ENCODE measurements at regions not wholly inside any gene's neighbourhood (a gene's known extent, or its start where the extent isn't known, plus 50 kb on each side); places are given as distances from the start of the nearest gene placed in this dataset.

DNA sequence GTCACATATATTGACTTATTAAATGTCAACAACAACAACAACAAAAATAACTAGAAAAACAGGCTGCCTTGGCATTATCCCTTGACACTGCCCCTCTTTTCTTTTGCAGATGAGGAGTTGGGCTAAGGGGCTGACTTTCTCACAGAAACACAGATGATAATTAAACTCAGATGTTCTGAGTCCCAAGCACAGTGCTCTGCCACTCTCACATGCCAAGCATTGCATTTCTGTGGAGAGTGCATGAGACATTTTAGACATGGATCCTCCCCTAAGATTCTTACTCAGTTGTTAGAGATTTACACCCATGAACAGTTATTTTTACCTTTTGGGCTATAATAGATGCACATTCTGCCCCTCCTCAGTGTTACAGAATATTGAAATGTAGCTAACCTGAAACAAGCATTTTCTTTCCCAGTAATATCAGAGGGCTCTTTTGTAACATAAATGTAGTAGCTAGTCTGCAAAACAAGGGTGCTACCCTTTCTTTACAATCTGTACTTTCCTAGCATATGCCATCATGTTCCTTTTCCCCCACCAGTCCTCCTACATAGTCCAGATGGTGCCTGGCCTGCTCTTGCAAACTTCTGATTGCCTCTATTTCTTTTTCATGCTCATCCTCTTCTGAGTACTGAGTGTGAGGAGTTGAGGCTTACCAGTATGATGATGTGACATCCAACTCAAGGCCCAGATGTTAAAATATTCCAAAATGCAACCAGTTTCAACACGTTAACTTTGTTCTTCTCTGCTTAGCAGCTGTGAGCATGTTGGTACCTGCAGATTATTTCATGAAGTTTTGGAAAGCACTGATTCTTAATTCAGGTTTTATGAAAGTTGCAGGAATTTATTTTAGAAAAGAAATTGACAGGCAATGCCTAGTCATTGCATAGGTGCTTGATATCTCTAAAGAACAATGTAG is 125.0 kb upstream of the ATP2B1 start:
- CTCF ChIA-PET, result no interaction called here
- H3K27me3 Mint-ChIP-seq, result no peaks in the 10 kb centered on the region
- H3K9me3 Mint-ChIP-seq, result no peaks in the 10 kb centered on the region
- intact Hi-C loops (cut with micrococcal nuclease), result no loop called here
- H3K36me3 Mint-ChIP-seq (ENCODE audit: low read depth), result no peaks in the 10 kb centered on the region
- POLR2A ChIA-PET, result no interaction called here
- H3K4me1 Mint-ChIP-seq, result peaks cover 5% of the 10 kb centered on the region
- DNase-seq, result no peak
- H3K4me3 Mint-ChIP-seq, result no peak overlapping the region
- H3K27ac Mint-ChIP-seq, result no peak overlapping the region
- ATAC-seq (ENCODE audit: low read depth), result no peak
- TF ChIP-seq, protein P1, sequence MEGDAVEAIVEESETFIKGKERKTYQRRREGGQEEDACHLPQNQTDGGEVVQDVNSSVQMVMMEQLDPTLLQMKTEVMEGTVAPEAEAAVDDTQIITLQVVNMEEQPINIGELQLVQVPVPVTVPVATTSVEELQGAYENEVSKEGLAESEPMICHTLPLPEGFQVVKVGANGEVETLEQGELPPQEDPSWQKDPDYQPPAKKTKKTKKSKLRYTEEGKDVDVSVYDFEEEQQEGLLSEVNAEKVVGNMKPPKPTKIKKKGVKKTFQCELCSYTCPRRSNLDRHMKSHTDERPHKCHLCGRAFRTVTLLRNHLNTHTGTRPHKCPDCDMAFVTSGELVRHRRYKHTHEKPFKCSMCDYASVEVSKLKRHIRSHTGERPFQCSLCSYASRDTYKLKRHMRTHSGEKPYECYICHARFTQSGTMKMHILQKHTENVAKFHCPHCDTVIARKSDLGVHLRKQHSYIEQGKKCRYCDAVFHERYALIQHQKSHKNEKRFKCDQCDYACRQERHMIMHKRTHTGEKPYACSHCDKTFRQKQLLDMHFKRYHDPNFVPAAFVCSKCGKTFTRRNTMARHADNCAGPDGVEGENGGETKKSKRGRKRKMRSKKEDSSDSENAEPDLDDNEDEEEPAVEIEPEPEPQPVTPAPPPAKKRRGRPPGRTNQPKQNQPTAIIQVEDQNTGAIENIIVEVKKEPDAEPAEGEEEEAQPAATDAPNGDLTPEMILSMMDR (IDR thresholded peaks at IDR 0.05), result no peak

DNA sequence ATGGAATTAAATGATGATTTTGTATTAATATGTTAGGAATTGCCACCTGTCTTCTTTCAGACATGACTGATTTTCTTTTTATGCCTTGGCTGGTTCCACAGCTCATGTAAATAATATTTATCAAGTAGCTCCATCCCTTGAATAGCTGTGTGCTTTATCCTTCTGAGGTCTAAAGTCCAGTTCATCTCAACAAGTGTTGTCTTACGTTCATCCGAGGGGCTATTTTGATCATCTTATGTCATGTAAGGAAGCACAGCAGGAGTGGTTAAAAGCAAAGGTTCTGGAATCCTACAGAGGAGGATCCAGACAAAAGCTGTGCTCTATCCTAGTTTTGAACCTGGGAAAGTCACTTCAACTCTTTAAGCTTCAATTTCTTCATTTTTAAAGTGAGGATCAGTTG is 123.7 kb upstream of the ATP2B1 start:
- intact Hi-C loops (cut with micrococcal nuclease), result no loop called here
- DNase-seq (no peak), ATAC-seq (ENCODE audit: low read depth) (no peak)
- POLR2A ChIA-PET, result no interaction called here
- peaks cover 5% of the 10 kb centered on the region for H3K4me1 Mint-ChIP-seq
- TF ChIP-seq, protein P1 (IDR thresholded peaks at IDR 0.05), result no peak
- H3K27ac Mint-ChIP-seq, result no peak overlapping the region
- CTCF ChIA-PET, result no interaction called here
- H3K36me3 Mint-ChIP-seq (ENCODE audit: low read depth), result no peaks in the 10 kb centered on the region
- H3K4me3 Mint-ChIP-seq, result no peak overlapping the region
- no peaks in the 10 kb centered on the region for H3K27me3 Mint-ChIP-seq
- H3K9me3 Mint-ChIP-seq, result no peaks in the 10 kb centered on the region

DNA sequence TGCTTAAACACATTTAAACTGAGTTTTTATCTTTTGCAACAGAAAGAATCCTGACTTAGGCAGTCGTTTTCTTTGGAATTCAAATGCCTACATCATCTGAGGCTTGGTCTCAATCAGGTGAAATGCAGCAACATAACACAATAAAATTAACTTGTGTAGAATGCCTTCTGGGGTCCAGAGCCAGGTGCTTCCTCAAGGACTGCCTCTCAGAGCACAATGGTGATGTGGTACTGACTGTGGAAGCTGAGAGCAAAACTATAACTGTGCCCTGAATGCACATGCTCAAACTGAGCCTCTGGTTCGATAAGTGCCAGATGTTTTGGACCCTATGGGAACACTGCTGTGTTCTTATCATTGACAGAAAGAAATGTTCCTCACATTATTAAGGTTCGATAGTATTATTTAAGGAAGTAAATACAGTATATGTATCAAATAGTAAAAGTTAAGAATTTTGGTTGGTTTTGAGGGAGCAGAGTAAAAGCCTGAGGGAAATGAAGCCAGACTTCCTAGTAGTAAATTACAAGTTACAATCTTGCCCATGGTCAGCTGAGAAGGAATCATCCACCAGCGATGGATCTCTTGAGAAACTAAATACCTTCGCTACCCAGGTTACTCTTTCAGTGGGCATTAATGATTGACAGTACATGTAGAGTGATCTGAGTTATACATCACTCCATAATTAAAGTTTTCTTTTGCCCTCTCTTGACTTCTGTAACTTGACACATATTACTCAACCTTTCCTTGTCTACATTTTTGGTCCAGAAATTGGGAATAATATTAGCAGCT is 122.9 kb upstream of the ATP2B1 start:
- no peak overlapping the region for H3K4me3 Mint-ChIP-seq
- DNase-seq (no peak), ATAC-seq (ENCODE audit: low read depth) (no peak)
- H3K9me3 Mint-ChIP-seq, result no peaks in the 10 kb centered on the region
- peaks cover 5% of the 10 kb centered on the region for H3K4me1 Mint-ChIP-seq
- TF ChIP-seq, protein P1 (IDR thresholded peaks at IDR 0.05), result no peak
- no peak overlapping the region for H3K27ac Mint-ChIP-seq
- intact Hi-C loops (cut with micrococcal nuclease), result loop anchor here (2.0 kb wide), 1 partner anchor 15 kb away; no protein-coding TSS in a partner anchor
- no peaks in the 10 kb centered on the region for H3K36me3 Mint-ChIP-seq (ENCODE audit: low read depth)
- no peaks in the 10 kb centered on the region for H3K27me3 Mint-ChIP-seq
- ChIA-PET POLR2A (no interaction called here), CTCF (no interaction called here)

DNA sequence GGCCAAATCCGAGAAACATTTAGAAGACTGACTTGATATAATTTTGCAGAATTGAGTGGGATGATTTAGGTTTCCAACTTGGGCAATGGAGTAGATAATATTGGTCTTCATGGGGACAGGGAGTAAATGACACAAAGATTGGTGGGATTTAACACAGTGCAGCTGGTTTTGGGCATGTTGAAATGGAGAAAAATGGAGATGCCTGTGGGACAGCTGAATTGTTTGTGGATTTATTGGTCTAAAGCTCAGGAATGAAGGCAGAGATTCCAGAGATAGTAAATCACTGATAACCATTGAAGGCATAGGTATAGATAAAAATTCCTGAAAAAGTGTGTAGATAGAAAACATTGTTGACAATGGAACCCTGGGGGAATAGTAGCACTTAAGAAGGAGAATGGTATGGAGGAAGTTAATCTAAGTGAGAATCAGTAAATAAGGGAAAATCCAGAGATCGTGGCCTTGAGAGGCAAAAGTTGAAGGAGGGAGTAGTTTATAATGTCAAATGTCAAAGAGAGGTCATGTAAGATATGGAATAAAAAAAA is 120.9 kb upstream of the ATP2B1 start:
- Mint-ChIP-seq H3K9me3 (no peaks in the 10 kb centered on the region), H3K36me3 (ENCODE audit: low read depth) (no peaks in the 10 kb centered on the region), H3K4me1 (peaks cover 13% of the 10 kb centered on the region), H3K27ac (no peak overlapping the region), H3K27me3 (no peaks in the 10 kb centered on the region), H3K4me3 (no peak overlapping the region)
- TF ChIP-seq, protein P1 (IDR thresholded peaks at IDR 0.05), result no peak
- POLR2A ChIA-PET, result no interaction called here
- intact Hi-C loops (cut with micrococcal nuclease), result no loop called here
- ATAC-seq (ENCODE audit: low read depth), result no peak
- no peak for DNase-seq
- CTCF ChIA-PET, result no interaction called here

DNA sequence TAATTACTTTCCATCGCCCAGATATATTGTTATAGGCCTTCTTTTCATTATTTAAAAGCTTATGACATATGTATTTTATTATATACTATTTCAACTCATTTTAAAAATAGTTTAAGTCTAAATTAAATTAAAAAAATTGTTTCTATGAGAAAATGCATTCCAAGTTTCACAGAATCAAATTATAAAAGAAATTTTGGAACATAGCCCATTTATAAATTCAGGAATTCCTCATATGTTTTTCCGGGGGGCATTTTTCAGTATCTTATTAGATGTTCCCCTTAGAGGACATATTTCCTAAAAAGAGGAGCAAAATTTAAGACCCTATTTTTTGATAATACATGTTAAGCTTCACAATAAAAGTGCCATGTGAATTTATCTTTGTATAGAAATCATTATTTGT is 119.9 kb upstream of the ATP2B1 start:
- ATAC-seq (ENCODE audit: low read depth), result no peak
- TF ChIP-seq, protein P1 (IDR thresholded peaks at IDR 0.05), result no peak
- Mint-ChIP-seq H3K27ac (no peak overlapping the region), H3K36me3 (ENCODE audit: low read depth) (no peaks in the 10 kb centered on the region), H3K27me3 (no peaks in the 10 kb centered on the region), H3K4me3 (no peak overlapping the region), H3K9me3 (no peaks in the 10 kb centered on the region), H3K4me1 (peaks cover 13% of the 10 kb centered on the region)
- ChIA-PET POLR2A (no interaction called here), CTCF (no interaction called here)
- no peak for DNase-seq
- intact Hi-C loops (cut with micrococcal nuclease), result no loop called here

Measured in activated B cell treated with CpG ODN at 0.5 μM for 24 hours (primary cell).